Vagina (tissue), 2 donors: ENCODE measurements at regions not wholly inside any gene's neighbourhood (a gene's known extent, or its start where the extent isn't known, plus 50 kb on each side); places are given as distances from the start of the nearest gene placed in this dataset.

Source experiments
- POLR2AphosphoS5 ChIP-seq, 2 donors: sonication (generic); formaldehyde crosslinking; IDR thresholded peaks; one replicate each; pipeline ENCODE4 v1.9.0; 2017; ENCODE audit warnings: antibody characterized with exemption in 2 of 2, mild to moderate bottlenecking in 2 of 2, low read depth in 1 of 2; ENCODE audit not compliant: insufficient read depth in 1 of 2
- TF ChIP-seq, protein P1 (sequence below), 3 experiments: fragments of 450-650 bp in 2 of 3; fragments of 200-600 bp in 1 of 3; sonication (generic) in 1 of 3; IDR thresholded peaks; one replicate each; pipeline ENCODE4 v1.5.1; 2017 to 2019; ENCODE audit warnings: antibody characterized with exemption in 3 of 3, mild to moderate bottlenecking in 2 of 3, moderate library complexity in 2 of 3

DNA sequence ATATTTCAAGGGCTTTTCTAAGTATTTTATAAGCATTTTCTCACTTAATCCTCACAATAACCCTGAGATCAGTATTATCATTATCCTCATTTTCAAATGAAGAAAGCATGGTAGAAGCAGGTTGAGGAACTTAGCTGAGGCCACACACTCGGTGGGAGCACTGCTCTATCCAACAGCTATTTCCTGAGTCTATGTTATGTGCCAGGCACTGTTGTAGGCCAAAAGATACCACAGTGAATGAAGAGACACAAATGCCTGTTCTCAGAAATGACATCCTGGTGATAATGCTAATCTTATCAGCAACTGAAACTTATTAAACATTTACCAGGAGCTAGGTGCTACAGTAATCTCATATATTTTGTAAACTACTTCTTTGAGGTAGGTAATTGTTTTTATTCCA lies 553.9 kb upstream of the ARGLU1 start:
- no peak for TF ChIP-seq POLR2AphosphoS5 (IDR thresholded peaks at IDR 0.05; ENCODE audit: insufficient read depth in 1 of 2, low read depth in 1 of 2)
- TF ChIP-seq, protein P1, sequence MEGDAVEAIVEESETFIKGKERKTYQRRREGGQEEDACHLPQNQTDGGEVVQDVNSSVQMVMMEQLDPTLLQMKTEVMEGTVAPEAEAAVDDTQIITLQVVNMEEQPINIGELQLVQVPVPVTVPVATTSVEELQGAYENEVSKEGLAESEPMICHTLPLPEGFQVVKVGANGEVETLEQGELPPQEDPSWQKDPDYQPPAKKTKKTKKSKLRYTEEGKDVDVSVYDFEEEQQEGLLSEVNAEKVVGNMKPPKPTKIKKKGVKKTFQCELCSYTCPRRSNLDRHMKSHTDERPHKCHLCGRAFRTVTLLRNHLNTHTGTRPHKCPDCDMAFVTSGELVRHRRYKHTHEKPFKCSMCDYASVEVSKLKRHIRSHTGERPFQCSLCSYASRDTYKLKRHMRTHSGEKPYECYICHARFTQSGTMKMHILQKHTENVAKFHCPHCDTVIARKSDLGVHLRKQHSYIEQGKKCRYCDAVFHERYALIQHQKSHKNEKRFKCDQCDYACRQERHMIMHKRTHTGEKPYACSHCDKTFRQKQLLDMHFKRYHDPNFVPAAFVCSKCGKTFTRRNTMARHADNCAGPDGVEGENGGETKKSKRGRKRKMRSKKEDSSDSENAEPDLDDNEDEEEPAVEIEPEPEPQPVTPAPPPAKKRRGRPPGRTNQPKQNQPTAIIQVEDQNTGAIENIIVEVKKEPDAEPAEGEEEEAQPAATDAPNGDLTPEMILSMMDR (IDR thresholded peaks at IDR 0.05) = no peak
